ENCODE measurements at regions not wholly inside any gene's neighbourhood (a gene's known extent, or its start where the extent isn't known, plus 50 kb on each side); places are given as distances from the start of the nearest gene placed in this dataset.

DNA sequence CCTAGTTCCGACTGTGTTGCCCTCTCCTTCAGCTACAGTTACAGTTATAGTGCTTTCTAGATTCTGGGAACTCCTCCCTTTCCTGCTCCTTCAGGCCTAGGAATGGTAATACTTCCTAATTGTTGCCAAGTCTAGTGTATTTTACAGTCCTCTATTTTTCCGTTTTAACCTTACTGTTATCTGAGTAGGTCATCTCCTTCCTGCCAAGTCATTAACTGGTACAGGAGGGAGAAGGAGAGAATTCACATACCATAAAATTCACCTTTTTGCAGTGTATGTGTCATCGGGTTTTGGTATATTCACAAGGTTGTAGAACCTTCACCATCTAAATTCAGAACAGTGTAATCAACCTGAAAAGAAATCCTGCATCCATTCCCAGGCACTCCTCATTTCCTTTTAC is 335.4 kb upstream of the MEF2C start:
- TF ChIP-seq, protein P1, sequence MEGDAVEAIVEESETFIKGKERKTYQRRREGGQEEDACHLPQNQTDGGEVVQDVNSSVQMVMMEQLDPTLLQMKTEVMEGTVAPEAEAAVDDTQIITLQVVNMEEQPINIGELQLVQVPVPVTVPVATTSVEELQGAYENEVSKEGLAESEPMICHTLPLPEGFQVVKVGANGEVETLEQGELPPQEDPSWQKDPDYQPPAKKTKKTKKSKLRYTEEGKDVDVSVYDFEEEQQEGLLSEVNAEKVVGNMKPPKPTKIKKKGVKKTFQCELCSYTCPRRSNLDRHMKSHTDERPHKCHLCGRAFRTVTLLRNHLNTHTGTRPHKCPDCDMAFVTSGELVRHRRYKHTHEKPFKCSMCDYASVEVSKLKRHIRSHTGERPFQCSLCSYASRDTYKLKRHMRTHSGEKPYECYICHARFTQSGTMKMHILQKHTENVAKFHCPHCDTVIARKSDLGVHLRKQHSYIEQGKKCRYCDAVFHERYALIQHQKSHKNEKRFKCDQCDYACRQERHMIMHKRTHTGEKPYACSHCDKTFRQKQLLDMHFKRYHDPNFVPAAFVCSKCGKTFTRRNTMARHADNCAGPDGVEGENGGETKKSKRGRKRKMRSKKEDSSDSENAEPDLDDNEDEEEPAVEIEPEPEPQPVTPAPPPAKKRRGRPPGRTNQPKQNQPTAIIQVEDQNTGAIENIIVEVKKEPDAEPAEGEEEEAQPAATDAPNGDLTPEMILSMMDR (IDR thresholded peaks at IDR 0.05; ENCODE audit: poor library complexity, severe bottlenecking), result no peak
- TF ChIP-seq TAF1 (IDR thresholded peaks at IDR 0.05; ENCODE audit: low read depth) (no peak), EZH2 (IDR thresholded peaks at IDR 0.05; ENCODE audit: borderline replicate concordance, insufficient read depth, low read length, poor library complexity, severe bottlenecking) (no peak), RAD21 (conservative IDR thresholded peaks at IDR 0.05) (no peak), MXI1 (conservative IDR thresholded peaks at IDR 0.05; ENCODE audit: poor library complexity, severe bottlenecking) (no peak), POLR2AphosphoS5 (IDR thresholded peaks at IDR 0.05) (no peak), SMC3 (conservative IDR thresholded peaks at IDR 0.05; ENCODE audit: poor library complexity) (no peak), EP300 (conservative IDR thresholded peaks at IDR 0.05; ENCODE audit: poor library complexity, severe bottlenecking) (no peak)
- TF ChIP-seq, protein P2, sequence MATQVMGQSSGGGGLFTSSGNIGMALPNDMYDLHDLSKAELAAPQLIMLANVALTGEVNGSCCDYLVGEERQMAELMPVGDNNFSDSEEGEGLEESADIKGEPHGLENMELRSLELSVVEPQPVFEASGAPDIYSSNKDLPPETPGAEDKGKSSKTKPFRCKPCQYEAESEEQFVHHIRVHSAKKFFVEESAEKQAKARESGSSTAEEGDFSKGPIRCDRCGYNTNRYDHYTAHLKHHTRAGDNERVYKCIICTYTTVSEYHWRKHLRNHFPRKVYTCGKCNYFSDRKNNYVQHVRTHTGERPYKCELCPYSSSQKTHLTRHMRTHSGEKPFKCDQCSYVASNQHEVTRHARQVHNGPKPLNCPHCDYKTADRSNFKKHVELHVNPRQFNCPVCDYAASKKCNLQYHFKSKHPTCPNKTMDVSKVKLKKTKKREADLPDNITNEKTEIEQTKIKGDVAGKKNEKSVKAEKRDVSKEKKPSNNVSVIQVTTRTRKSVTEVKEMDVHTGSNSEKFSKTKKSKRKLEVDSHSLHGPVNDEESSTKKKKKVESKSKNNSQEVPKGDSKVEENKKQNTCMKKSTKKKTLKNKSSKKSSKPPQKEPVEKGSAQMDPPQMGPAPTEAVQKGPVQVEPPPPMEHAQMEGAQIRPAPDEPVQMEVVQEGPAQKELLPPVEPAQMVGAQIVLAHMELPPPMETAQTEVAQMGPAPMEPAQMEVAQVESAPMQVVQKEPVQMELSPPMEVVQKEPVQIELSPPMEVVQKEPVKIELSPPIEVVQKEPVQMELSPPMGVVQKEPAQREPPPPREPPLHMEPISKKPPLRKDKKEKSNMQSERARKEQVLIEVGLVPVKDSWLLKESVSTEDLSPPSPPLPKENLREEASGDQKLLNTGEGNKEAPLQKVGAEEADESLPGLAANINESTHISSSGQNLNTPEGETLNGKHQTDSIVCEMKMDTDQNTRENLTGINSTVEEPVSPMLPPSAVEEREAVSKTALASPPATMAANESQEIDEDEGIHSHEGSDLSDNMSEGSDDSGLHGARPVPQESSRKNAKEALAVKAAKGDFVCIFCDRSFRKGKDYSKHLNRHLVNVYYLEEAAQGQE (IDR thresholded peaks at IDR 0.05; ENCODE audit: borderline replicate concordance), result no peak

Data from neural cell (in vitro differentiated cells).